ENCODE measurements at regions not wholly inside any gene's neighbourhood (a gene's known extent, or its start where the extent isn't known, plus 50 kb on each side); places are given as distances from the start of the nearest gene placed in this dataset.

DNA sequence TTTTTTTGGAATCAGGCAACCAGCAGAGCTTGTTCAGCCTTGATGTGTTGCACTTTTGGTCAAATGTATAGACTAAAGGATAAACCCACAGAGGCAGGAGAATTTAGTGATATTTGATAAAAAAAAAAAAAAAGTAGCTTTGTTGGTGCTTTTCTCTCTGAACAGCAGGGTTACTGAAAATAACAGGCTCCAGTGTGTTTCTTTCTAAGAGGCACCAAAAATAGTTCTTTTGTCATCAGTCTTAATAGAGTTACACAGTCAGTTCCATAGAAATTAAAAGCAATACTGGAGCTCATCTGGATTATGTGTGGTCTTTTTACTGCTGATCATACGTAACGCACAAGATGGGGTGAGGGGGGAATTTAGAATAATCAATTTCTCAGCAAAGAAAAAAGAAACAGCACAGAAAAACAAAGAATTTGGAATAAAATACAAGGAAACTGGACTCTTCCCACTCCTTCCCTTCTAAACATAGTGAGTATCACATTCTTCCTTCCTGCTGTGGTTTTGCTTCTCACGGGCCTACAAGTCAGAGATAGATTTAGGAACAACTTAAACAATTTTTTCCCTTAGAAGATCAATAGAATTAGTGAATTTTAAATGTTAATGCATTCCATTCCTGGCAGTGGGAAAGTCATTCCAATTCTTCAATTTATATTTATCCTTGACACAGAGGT, 178.8 kb upstream of the AKR1E2 start:
- CTCF ChIA-PET: no interaction called here
- POLR2A ChIA-PET: interaction anchor here (0.5 to 0.6 kb wide), 2 partner anchors 142 to 798 kb away, joined by 3 read pairs; no protein-coding TSS in a partner anchor

GRCh38 chr10:4646547-4646946, 179.5 kb upstream of the AKR1E2 start:
- ChIA-PET POLR2A (no interaction called here), CTCF (no interaction called here)

- ChIA-PET CTCF (no interaction called here), POLR2A (no interaction called here)
These were observed 180.2 kb upstream of the AKR1E2 start for GRCh38 chr10:4645836-4646235.

GRCh38 chr10:4643471-4643870, 182.5 kb upstream of the AKR1E2 start:
- CTCF ChIA-PET: no interaction called here

DNA sequence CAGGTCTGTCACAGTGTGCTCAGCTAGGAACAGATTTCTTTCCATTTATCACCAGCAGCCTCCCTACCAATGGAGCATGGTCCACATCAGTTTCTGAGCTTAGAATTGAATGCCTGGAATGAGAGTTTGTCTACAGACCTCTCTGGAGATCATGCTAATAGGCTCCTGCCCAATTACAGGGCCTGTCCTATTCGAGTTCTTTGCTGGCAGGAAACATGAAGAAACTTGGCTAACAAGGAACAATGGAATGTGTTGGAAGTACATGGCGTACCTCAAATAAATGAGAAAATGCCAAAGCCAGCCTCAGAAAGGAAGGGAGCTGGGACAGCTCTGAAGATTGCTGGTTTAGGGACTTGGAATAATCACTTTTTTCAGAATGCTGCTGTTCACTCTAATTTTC, 186.0 kb upstream of the AKR1E2 start:
- POLR2A ChIA-PET: no interaction called here
- CTCF ChIA-PET: no interaction called here

More at GRCh38 chr10:4643471-4643870, 182.5 kb upstream of the AKR1E2 start:
- POLR2A ChIA-PET: no interaction called here

DNA sequence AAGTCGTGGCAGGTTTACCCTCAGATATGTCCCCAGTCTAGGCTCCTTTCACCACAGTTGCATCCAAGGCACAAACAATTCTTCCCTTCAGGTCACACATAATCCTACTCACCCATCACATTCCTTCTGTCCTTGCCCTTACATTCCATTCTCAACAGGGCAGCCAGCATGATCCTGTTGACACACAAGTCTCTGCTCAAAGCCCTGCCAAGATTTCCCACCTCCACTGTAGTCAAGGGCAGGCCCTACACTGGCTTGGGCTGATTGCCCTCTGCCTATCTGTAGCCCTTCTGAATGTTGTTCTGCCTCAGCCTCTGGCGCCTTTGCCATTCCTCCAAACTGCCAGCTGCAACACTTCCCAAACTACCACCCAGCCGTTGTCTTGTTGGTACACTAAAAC, 187.9 kb upstream of the AKR1E2 start:
- POLR2A ChIA-PET: no interaction called here
- CTCF ChIA-PET: no interaction called here

DNA sequence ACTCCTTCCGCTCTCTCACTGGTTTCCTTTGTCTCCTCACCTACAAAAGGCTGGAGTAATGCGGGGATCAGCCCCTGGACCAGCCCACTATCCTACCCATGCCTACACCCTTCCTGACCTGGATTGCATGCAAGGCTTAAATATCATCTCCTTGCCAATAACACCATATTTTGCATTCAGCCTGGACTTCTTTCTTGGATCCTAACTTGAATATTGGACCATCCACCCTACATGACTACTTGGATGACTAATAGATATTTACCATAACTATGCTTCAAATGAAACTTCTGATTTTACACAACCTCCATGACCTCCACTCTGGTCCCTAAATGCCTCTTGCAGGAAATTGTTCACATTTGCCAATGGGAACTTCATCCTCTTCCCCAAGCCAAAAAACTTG, 188.3 kb upstream of the AKR1E2 start:
- POLR2A ChIA-PET: no interaction called here
- CTCF ChIA-PET: interaction anchor here (0.6 kb wide), 1 partner anchor 1620 kb away, joined by 3 read pairs; no protein-coding TSS in a partner anchor

GRCh38 chr10:4635883-4636282, 190.1 kb upstream of the AKR1E2 start:
- ChIA-PET CTCF (no interaction called here), POLR2A (no interaction called here)

- CTCF ChIA-PET: no interaction called here
- POLR2A ChIA-PET: no interaction called here
These were observed 190.6 kb upstream of the AKR1E2 start for GRCh38 chr10:4635388-4635787.

GRCh38 chr10:4633776-4634175, 192.2 kb upstream of the AKR1E2 start:
- ChIA-PET CTCF (no interaction called here), POLR2A (no interaction called here)

DNA sequence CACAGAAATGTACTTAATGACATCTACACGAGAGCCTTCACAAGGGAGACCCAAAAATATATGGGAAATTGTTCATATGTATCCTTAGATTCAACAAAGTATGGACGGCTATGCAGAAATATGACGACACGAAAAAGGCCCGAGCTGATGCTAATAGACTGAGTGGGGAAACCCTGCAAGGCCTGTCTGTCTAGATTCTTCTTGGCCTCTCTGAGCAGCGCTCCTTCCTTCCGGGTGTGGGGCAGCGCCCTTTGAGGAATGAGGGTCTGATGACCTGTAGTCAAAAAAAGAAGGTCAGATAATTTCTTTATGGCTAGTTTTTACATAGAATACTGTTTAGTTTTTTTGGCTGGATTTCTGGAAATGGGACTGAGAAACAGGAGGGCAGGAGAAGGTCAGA, 192.8 kb upstream of the AKR1E2 start:
- ChIA-PET CTCF (no interaction called here), POLR2A (no interaction called here)

DNA sequence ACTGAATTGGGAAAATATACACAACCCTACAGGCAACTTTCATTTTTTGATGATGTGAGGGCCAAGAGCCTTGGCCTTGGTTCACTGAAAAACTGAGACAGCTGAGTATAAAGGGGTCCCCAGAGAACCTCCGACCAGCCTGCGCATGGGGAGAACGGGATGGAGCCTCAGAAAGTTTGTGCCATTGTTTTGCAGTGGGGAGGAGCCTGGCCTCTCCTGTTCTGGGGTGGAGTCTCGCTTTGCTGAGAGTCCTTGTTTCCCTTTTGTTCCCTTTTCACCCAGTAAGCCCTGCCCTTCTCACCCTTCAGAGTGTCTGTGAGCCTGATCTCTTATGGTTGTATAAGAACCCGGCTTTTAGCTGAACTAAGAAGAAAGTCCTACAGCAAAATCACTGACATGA, 193.2 kb upstream of the AKR1E2 start:
- CTCF ChIA-PET: no interaction called here
- POLR2A ChIA-PET: no interaction called here

DNA sequence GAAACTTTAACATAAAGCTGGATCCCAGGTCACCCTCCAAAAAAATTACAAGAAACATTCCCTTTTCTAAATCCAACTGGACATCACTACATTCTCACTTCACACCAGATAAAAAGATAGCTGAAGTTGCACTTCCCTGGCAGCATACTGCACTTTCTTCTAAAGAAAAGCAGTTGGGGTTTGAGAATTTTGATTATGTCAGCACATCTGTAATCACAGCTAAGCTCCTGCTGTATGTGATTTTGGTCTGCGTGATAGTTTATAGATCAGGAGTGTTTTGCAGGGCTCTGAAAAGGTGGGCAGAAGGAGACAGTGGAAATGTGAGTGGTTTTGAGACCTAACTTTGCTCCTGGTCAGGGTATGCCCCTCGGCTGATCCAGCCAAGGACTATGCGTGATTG, 199.1 kb upstream of the AKR1E2 start:
- ChIA-PET CTCF (no interaction called here), POLR2A (no interaction called here)

- ChIA-PET CTCF (no interaction called here), POLR2A (no interaction called here)
These were observed 202.1 kb upstream of the AKR1E2 start for GRCh38 chr10:4623757-4624420.

GRCh38 chr10:4623200-4623599, 202.8 kb upstream of the AKR1E2 start:
- ChIA-PET POLR2A (no interaction called here), CTCF (no interaction called here)

DNA sequence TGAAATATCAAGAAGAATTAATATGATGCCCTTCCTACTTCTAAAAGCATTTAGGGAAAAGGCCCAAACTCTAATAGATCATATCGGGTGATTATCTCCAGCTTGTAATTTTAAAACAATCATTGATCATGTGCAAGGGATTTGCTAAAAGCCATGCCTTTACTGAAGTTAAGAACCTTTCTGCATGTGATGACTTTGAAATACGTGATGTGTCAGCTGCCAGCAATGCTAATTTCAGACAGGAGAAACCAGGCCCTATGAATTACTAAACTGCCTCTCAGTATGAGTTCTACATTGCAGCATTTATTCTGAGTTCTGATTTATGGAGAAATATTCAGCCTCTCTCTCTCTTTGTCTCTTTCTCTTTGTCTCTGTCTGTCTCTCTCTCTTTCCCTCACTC, 203.6 kb upstream of the AKR1E2 start:
- POLR2A ChIA-PET: no interaction called here
- CTCF ChIA-PET: no interaction called here

GRCh38 chr10:4617589-4617988, 208.4 kb upstream of the AKR1E2 start:
- POLR2A ChIA-PET: no interaction called here
- CTCF ChIA-PET: no interaction called here

- POLR2A ChIA-PET: no interaction called here
- CTCF ChIA-PET: no interaction called here
These were observed 211.0 kb upstream of the AKR1E2 start for GRCh38 chr10:4615042-4615441.

DNA sequence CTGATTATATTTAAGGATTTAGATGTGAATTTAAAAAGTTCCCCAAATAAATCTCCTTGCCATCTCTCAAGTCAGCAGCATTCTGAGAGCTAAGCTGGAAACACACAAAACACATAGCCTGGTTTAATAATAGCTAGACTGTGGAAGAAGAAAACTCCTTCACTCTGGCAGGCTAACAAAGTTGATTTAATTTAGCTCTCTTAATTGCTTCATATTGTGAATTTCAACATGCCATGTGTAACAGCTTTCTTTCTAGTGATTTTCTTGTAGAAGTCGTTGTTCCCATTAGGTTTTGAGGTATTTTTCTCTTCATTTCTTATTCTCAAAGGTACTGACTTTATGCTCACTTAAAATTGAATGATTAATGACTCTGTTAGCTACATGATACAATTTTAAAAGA, 216.8 kb upstream of the AKR1E2 start:
- CTCF ChIA-PET: no interaction called here
- POLR2A ChIA-PET: no interaction called here

DNA sequence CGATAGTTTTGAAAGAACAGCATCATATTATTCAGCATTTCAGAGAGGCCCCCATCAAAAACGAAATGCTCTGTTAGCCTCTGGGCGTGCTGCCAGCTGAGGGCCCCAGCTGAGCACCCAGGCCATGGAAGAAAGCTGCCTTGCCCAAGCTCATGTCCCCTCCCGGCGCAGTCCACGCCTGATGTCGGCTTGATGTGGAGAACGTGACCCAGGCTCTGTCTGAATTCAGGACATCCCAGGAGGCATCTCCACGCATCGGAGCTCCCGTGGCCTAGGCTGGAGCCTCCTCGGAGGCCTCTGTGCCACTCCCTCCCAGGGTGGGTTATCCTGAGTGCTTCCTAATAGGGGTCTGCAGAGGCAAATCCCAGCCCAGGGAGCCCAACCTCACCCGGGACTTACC, 218.3 kb upstream of the AKR1E2 start:
- POLR2A ChIA-PET: no interaction called here
- CTCF ChIA-PET: no interaction called here

- ChIA-PET CTCF (no interaction called here), POLR2A (no interaction called here)
These were observed 219.0 kb upstream of the AKR1E2 start for GRCh38 chr10:4606856-4607636.

Data from activated CD8-positive, alpha-beta memory T cell treated with anti-CD3 and anti-CD28 coated beads for 36 hours (primary cell).